ES-I3 (cell line): ENCODE measurements at regions not wholly inside any gene's neighbourhood (a gene's known extent, or its start where the extent isn't known, plus 50 kb on each side); places are given as distances from the start of the nearest gene placed in this dataset.

Experiments
- H3K36me3 ChIP-seq: 2 replicates; pipeline ENCODE4 v1.6.1; 2013; ENCODE audit warnings: mild to moderate bottlenecking, low read length, control low read depth, moderate library complexity; ENCODE audit not compliant: insufficient read depth
- H3K4me1 ChIP-seq: 2 replicates; pipeline ENCODE4 v1.6.1; 2013; ENCODE audit warnings: mild to moderate bottlenecking, control low read depth, low read length; ENCODE audit not compliant: insufficient read depth
- H3K9ac ChIP-seq: 2 replicates; pipeline ENCODE4 v1.6.1; 2013; ENCODE audit warnings: low read depth, mild to moderate bottlenecking, low read length, moderate library complexity
- H3K9me3 ChIP-seq: 2 replicates; pipeline ENCODE4 v1.6.1; 2013; ENCODE audit warnings: mild to moderate bottlenecking, low read length, moderate library complexity; ENCODE audit not compliant: control insufficient read depth, insufficient read depth

- no peaks in the 10 kb centered on the region for H3K4me1 ChIP-seq
- no peaks in the 10 kb centered on the region; the same call in 1 of the 2 replicates for H3K9me3 ChIP-seq
- H3K9ac ChIP-seq: no peak overlapping the region
- no peaks in the 10 kb centered on the region for H3K36me3 ChIP-seq
These were observed 630.2 kb downstream of the BRD1 start for GRCh38 chr22:49197505-49197904.

GRCh38 chr22:49196046-49196511, 631.6 kb downstream of the BRD1 start:
- Histone ChIP-seq H3K36me3 (no peaks in the 10 kb centered on the region), H3K4me1 (no peaks in the 10 kb centered on the region), H3K9me3 (no peaks in the 10 kb centered on the region; the same call in 1 of the 2 replicates), H3K9ac (no peak overlapping the region)

DNA sequence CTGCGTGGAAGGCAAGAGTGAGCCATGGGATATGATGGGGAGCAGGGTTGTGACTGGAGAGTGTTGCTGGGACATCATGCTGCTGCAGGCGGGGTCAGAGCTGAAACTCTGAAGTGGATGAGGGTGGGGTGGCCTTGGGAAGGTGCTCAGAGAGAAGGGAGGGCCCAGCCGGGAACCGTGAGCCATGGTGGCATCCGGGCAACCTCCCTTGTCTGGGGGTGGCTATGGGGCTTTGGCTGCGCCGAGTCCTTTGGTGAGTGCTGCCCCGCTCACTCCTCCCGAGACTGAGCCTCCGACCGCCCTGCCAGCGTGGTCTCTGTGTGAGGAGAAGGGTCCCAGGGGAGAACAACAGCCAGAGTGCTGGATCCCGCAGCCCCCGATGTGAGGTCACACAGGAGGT, 632.0 kb downstream of the BRD1 start:
- Histone ChIP-seq H3K9ac (no peak overlapping the region), H3K9me3 (no peaks in the 10 kb centered on the region; the same call in 1 of the 2 replicates), H3K4me1 (no peaks in the 10 kb centered on the region), H3K36me3 (no peaks in the 10 kb centered on the region)

DNA sequence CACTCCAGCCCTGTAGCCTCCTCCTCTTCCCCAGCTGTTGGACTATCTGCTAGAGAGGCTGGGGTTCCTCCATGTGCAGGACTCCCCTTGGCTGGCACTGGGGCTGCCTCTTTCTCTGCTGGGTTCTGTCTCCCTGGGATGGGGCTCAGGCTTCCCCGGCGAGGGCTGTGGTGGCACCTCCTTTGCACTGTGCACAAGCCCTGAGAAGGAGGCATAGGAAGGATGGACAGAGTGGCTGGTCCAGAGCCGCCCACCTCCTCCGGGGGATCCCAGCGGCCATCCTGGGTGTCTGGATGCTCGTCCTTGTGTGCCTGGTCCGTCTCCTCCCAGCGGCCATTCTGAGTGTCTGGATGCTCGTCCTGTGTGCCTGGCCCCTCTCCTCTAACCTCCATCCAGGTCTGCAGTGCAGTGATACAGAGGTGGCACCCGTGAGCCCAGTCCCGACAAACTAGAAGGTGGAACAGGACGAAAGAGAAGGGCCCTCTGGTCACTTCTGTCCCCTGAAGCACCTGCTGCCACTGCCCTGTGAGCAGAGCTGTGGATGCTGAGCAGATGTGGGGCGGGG, 633.7 kb downstream of the BRD1 start:
- Histone ChIP-seq H3K9ac (no peak overlapping the region), H3K36me3 (no peaks in the 10 kb centered on the region), H3K9me3 (no peaks in the 10 kb centered on the region), H3K4me1 (no peaks in the 10 kb centered on the region)

GRCh38 chr22:49193348-49193747, 634.3 kb downstream of the BRD1 start:
- no peak overlapping the region for H3K9ac ChIP-seq
- H3K36me3 ChIP-seq: no peaks in the 10 kb centered on the region
- no peaks in the 10 kb centered on the region for H3K9me3 ChIP-seq

DNA sequence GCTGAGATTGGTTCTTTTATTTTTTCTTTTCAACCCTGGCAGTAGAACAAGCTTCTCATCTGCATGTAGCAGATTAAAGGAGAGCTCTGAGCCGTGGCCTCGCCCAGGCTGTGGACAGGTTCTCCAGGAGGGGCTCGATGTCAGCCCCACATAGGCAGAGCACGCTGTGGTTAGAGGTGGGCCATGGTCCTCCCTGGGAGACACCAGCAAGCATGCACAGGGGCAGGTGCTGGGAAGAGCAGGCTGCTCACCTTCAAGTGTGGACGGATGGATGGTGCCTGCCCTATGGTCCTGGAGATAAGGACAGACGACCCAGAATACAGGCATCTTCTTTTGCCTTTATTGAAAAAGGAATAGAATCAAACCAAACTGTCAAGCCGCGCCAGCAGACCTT, 634.8 kb downstream of the BRD1 start:
- Histone ChIP-seq H3K4me1 (no peaks in the 10 kb centered on the region), H3K9me3 (no peaks in the 10 kb centered on the region), H3K9ac (no peak overlapping the region)

More at GRCh38 chr22:49193348-49193747, 634.3 kb downstream of the BRD1 start:
- H3K4me1 ChIP-seq: no peaks in the 10 kb centered on the region

DNA sequence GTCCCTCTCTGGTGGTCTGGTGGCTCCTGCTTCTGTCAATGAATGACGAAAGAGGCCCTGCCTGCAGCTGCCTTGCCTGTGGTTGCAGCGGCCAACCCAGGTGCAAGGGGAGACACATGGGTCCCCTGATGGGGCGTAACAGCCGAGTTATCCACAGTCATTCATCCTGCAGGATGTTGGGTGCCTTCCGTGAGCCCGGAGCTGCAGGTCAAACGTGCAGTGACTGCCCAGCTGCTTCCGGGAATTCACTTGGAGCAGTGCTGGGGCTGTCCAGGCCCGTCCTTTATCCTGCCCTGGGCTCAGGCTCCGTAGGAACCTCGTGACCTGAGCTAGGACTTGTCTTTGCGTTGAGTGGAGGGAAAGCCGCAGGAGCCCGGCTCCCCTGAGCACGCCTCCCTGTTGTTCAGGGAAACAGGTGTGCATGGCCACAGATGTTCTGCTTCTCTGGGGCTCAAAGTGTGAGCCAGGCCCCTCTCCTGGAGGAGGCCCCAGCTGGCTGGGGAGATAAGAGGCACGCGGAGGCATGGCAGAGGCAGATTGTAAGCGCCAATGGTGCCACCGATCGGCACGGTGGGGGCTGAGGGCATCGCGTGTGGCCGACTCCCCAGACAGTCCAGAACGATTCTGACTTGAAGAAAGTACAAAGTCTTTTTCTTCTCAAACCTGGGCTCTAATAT, 635.4 kb downstream of the BRD1 start:
- H3K9ac ChIP-seq: no peak overlapping the region
- no peaks in the 10 kb centered on the region for H3K9me3 ChIP-seq
- H3K36me3 ChIP-seq: no peaks in the 10 kb centered on the region
- H3K4me1 ChIP-seq: no peaks in the 10 kb centered on the region

More for the DNA sequence above, 634.8 kb downstream of the BRD1 start:
- no peaks in the 10 kb centered on the region for H3K36me3 ChIP-seq

DNA sequence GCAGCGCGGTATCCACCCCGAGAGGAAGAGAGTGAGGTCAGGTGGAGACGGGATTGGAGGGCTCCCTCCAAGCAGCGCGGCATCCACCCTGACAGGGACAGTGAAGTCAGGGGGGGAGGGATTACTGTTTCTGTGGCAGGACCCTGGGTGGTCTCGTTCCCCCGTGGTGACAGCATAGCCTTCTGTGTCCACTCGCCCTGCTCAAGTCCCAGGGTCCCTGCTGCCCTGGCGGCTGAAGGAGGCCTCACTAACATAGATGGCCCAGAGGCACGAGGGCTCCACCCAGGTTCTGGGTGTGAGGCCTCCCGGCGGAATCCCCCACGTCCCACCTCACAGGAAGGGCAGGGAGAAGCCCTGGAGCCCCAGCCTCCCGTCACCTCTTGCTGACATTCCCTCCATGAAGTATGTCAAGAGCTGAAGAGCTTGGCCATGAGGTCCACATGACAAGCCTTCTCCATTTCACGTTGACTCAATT, 636.1 kb downstream of the BRD1 start:
- H3K36me3 ChIP-seq: no peaks in the 10 kb centered on the region
- no peak overlapping the region for H3K9ac ChIP-seq
- no peaks in the 10 kb centered on the region for H3K9me3 ChIP-seq
- no peaks in the 10 kb centered on the region for H3K4me1 ChIP-seq

DNA sequence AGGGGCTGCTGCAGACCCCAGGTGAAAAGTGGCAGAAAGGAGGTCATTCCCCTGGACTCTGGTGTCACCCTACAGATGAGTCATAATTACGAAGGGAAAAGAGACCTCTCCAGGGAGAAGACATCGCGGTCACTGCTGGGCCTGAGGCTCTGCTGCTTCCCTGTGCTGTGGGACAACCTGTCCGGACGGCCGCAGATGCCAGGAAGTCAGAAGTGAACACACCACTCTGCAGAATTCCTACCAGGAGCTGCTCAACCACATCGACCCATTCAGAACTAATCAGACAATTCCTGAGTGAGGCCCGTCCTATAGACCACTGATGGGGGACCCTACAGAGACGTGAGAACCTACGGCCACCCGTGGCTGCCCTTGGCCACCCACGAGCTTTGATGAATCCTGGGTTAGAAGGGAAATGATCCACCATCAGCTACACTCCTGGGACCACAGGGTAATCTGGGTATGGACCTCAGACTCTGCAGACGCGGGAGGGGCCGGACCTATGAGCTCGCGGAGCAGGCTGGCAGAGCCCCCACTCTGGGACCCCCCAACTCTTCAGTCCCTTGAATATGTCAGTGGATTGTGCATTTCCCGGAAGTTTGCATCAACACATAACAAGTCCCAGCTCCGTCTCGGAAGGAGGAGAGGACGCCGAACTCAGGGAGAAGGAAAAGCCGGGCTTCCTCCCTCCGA, 636.7 kb downstream of the BRD1 start:
- Histone ChIP-seq H3K36me3 (no peaks in the 10 kb centered on the region), H3K4me1 (no peaks in the 10 kb centered on the region), H3K9ac (no peak overlapping the region), H3K9me3 (no peaks in the 10 kb centered on the region)

GRCh38 chr22:49189871-49190270, 637.8 kb downstream of the BRD1 start:
- H3K4me1 ChIP-seq: no peaks in the 10 kb centered on the region
- no peaks in the 10 kb centered on the region for H3K36me3 ChIP-seq
- H3K9ac ChIP-seq: no peak overlapping the region
- no peaks in the 10 kb centered on the region for H3K9me3 ChIP-seq

- no peaks in the 10 kb centered on the region for H3K36me3 ChIP-seq
- no peak overlapping the region for H3K9ac ChIP-seq
- H3K9me3 ChIP-seq: no peaks in the 10 kb centered on the region
- no peaks in the 10 kb centered on the region for H3K4me1 ChIP-seq
These were observed 639.1 kb downstream of the BRD1 start for GRCh38 chr22:49188591-49188990.

GRCh38 chr22:49188091-49188490, 639.6 kb downstream of the BRD1 start:
- no peaks in the 10 kb centered on the region for H3K36me3 ChIP-seq
- no peaks in the 10 kb centered on the region for H3K9me3 ChIP-seq
- no peak overlapping the region for H3K9ac ChIP-seq
- H3K4me1 ChIP-seq: no peaks in the 10 kb centered on the region

- H3K36me3 ChIP-seq: no peaks in the 10 kb centered on the region
- H3K9me3 ChIP-seq: no peaks in the 10 kb centered on the region
- H3K4me1 ChIP-seq: no peaks in the 10 kb centered on the region
- no peak overlapping the region for H3K9ac ChIP-seq
These were observed 640.9 kb downstream of the BRD1 start for GRCh38 chr22:49186762-49187161.

DNA sequence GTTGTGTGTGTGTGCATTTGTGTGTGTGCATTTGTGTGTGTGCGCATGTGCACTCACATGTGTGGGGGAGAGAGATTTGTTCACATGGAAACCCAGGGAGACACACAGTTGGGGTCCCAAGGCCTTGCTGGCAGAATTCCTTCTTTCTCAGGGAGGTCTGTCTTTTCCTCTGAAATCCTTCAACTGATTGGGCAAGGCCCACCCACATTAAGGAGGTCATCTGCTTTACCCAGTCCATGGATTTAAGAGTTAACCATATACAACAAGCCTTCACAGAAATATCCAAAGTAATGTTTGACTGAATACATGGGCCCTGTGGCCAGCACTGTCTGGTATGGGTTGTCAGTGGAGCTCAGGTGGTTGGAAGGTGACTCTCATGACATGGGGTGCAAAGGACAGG, 641.4 kb downstream of the BRD1 start:
- no peaks in the 10 kb centered on the region for H3K36me3 ChIP-seq
- no peaks in the 10 kb centered on the region for H3K4me1 ChIP-seq
- no peaks in the 10 kb centered on the region for H3K9me3 ChIP-seq
- no peak overlapping the region for H3K9ac ChIP-seq
